HEK293 (cell line): ENCODE measurements at regions not wholly inside any gene's neighbourhood (a gene's known extent, or its start where the extent isn't known, plus 50 kb on each side); places are given as distances from the start of the nearest gene placed in this dataset.

Experiments
- CTCF ChIA-PET: fragments of 350-600 bp; formaldehyde crosslinking; extraction: SDS; loops from one replicate; lab custom pipeline; 2021; ENCODE audit warnings: antibody characterized with exemption; lab: Yijun Ruan, JAX
- POLR2A ChIA-PET: fragments of 300-600 bp; formaldehyde crosslinking; extraction: SDS; loops from one replicate; lab custom pipeline; 2020; ENCODE audit warnings: antibody characterized with exemption, inconsistent platforms; lab: Yijun Ruan, JAX
- H3K27ac ChIP-seq: fragments of 200-500 bp; sonication (Bioruptor generic); 2 replicates; pipeline ENCODE4 v1.5.1; 2014; ENCODE audit warnings: low read depth, low read length, control low read depth, inconsistent platforms; ENCODE audit errors: extremely low read depth
- H3K36me3 ChIP-seq, 2 experiments: fragments of 200-500 bp in 1 of 2; sonication (Bioruptor generic) in 1 of 2; 1 replicate in 1 of 2; 2 replicates in 1 of 2; pipeline ENCODE4 v1.5.1; 2014 to 2017; ENCODE audit warnings: inconsistent platforms in 2 of 2, low read length in 2 of 2; ENCODE audit not compliant: control insufficient read depth in 2 of 2, insufficient read depth in 1 of 2
- H3K4me1 ChIP-seq: fragments of 200-500 bp; sonication (Bioruptor generic); 2 replicates; pipeline ENCODE4 v1.5.1; 2014; ENCODE audit warnings: mild to moderate bottlenecking, low read length, inconsistent platforms; ENCODE audit not compliant: control insufficient read depth, insufficient read depth
- H3K4me3 ChIP-seq: 2 replicates; pipeline ENCODE4 v1.5.1; 2011; ENCODE audit warnings: low read depth, mild to moderate bottlenecking, control low read depth, low read length, moderate library complexity
- H3K9me3 ChIP-seq: fragments of 200-500 bp; sonication (Bioruptor generic); 2 replicates; pipeline ENCODE4 v1.5.1; 2014; ENCODE audit warnings: low read depth, low read length, inconsistent platforms; ENCODE audit not compliant: control insufficient read depth, insufficient read depth
- CTCF ChIP-seq: fragments of 450-650 bp; formaldehyde crosslinking; IDR thresholded peaks from 2 replicates; pipeline ENCODE4 v1.5.1; 2016; ENCODE audit warnings: missing biosample characterization, missing genetic modification characterization
- ELK4 ChIP-seq: IDR thresholded peaks from 2 replicates; pipeline ENCODE4 v1.6.1; 2011; ENCODE audit warnings: mild to moderate bottlenecking, low read depth, low read length, borderline replicate concordance
- GLIS1 ChIP-seq: fragments of 450-650 bp; formaldehyde crosslinking; IDR thresholded peaks from 2 replicates; pipeline ENCODE4 v1.5.1; 2016; ENCODE audit warnings: missing biosample characterization, missing genetic modification characterization
- MEIS1 ChIP-seq: sonication (generic); formaldehyde crosslinking; IDR thresholded peaks from 2 replicates; pipeline ENCODE4 v1.8.1; 2022; ENCODE audit warnings: missing genetic modification reagents, mild to moderate bottlenecking, borderline replicate concordance
- SCRT2 ChIP-seq: fragments of 450-650 bp; formaldehyde crosslinking; IDR thresholded peaks from 2 replicates; pipeline ENCODE4 v1.5.1; 2016; ENCODE audit warnings: missing biosample characterization, missing genetic modification characterization
- SETDB1 ChIP-seq: IDR thresholded peaks from one replicate; pipeline ENCODE4 v1.6.1; 2017; ENCODE audit warnings: mild to moderate bottlenecking, low read length, moderate library complexity, mixed read lengths; ENCODE audit not compliant: insufficient read length
- ZBTB11 ChIP-seq: fragments of 450-650 bp; formaldehyde crosslinking; conservative IDR thresholded peaks from 2 replicates; pipeline ENCODE4 v1.5.1; 2016; ENCODE audit warnings: low read depth, missing biosample characterization, missing genetic modification characterization
- ZBTB17 ChIP-seq: fragments of 450-650 bp; formaldehyde crosslinking; IDR thresholded peaks from 2 replicates; pipeline ENCODE4 v1.5.1; 2016; ENCODE audit warnings: missing biosample characterization, missing genetic modification characterization
- ZBTB26 ChIP-seq: fragments of 450-650 bp; formaldehyde crosslinking; optimal IDR thresholded peaks from 2 replicates; pipeline ENCODE3; 2016; ENCODE audit warnings: missing biosample characterization, mild to moderate bottlenecking, missing genetic modification characterization
- ZFP69B ChIP-seq: fragments of 450-650 bp; formaldehyde crosslinking; IDR thresholded peaks from 2 replicates; pipeline ENCODE4 v1.5.1; 2016; ENCODE audit warnings: missing biosample characterization, missing genetic modification characterization
- ZNF146 ChIP-seq: fragments of 450-650 bp; formaldehyde crosslinking; IDR thresholded peaks from 2 replicates; pipeline ENCODE4 v1.5.1; 2016; ENCODE audit warnings: missing biosample characterization, missing genetic modification characterization
- ZNF19 ChIP-seq: fragments of 450-650 bp; formaldehyde crosslinking; IDR thresholded peaks from 2 replicates; pipeline ENCODE4; 2016; ENCODE audit warnings: missing biosample characterization, missing genetic modification characterization, low read depth
- ZNF223 ChIP-seq: fragments of 450-650 bp; formaldehyde crosslinking; IDR thresholded peaks from 2 replicates; pipeline ENCODE4 v1.5.1; 2016; ENCODE audit warnings: missing biosample characterization, missing genetic modification characterization
- ZNF26 ChIP-seq: fragments of 450-650 bp; formaldehyde crosslinking; IDR thresholded peaks from 2 replicates; pipeline ENCODE4 v1.5.1; 2016; ENCODE audit warnings: missing biosample characterization, missing genetic modification characterization
- ZNF292 ChIP-seq: fragments of 450-650 bp; formaldehyde crosslinking; IDR thresholded peaks from 2 replicates; pipeline ENCODE4 v1.5.1; 2016; ENCODE audit warnings: low read depth, missing biosample characterization, missing genetic modification characterization, borderline replicate concordance
- ZNF311 ChIP-seq: fragments of 450-650 bp; formaldehyde crosslinking; IDR thresholded peaks from 2 replicates; pipeline ENCODE4 v1.5.1; 2017; ENCODE audit warnings: missing biosample characterization, missing genetic modification characterization, borderline replicate concordance
- ZNF514 ChIP-seq: fragments of 450-650 bp; formaldehyde crosslinking; IDR thresholded peaks from 2 replicates; pipeline ENCODE4 v1.5.1; 2016; ENCODE audit warnings: missing biosample characterization, missing genetic modification characterization
- ZNF521 ChIP-seq: fragments of 450-650 bp; formaldehyde crosslinking; IDR thresholded peaks from 2 replicates; pipeline ENCODE4 v1.5.1; 2017; ENCODE audit warnings: missing biosample characterization, mild to moderate bottlenecking, missing genetic modification characterization
- ZNF670 ChIP-seq: fragments of 450-650 bp; formaldehyde crosslinking; IDR thresholded peaks from 2 replicates; pipeline ENCODE4 v1.5.1; 2016; ENCODE audit warnings: missing biosample characterization, missing genetic modification characterization, low read depth
- ZNF677 ChIP-seq: fragments of 450-650 bp; IDR thresholded peaks from 2 replicates; pipeline ENCODE4 v1.5.0; 2018; ENCODE audit warnings: missing biosample characterization, mild to moderate bottlenecking, missing genetic modification characterization, moderate library complexity
- ZNF692 ChIP-seq: fragments of 450-650 bp; formaldehyde crosslinking; IDR thresholded peaks from 2 replicates; pipeline ENCODE4 v1.5.1; 2016; ENCODE audit warnings: missing biosample characterization, missing genetic modification characterization
- ZSCAN16 ChIP-seq: fragments of 450-650 bp; formaldehyde crosslinking; IDR thresholded peaks from 2 replicates; pipeline ENCODE4 v1.5.1; 2016; ENCODE audit warnings: missing biosample characterization, missing genetic modification characterization

GRCh38 chr16:27617665-27618064 lies 67.7 kb downstream of the KATNIP start:
- CTCF ChIA-PET: no interaction called here
- H3K9me3 ChIP-seq: no peaks in the 10 kb centered on the region
- H3K36me3 ChIP-seq: no peaks in the 10 kb centered on the region
- no peak overlapping the region for H3K27ac ChIP-seq
- no peak overlapping the region for H3K4me3 ChIP-seq
- POLR2A ChIA-PET: no interaction called here
- TF ChIP-seq ZNF677 (tag by site-specific recombination): no peak
- no peak for TF ChIP-seq SCRT2 (tag by site-specific recombination)
- TF ChIP-seq ZNF292 (tag by site-specific recombination): no peak
- TF ChIP-seq ZSCAN16 (tag by site-specific recombination): no peak
- TF ChIP-seq ZNF514: no peak
- TF ChIP-seq ZNF670: no peak
- no peak for TF ChIP-seq ZBTB17 (tag by site-specific recombination)
- TF ChIP-seq ZBTB26 (tag by site-specific recombination): no peak
- no peak for TF ChIP-seq ZNF146
- TF ChIP-seq SETDB1: no peak
- no peak for TF ChIP-seq ZNF311 (tag by site-specific recombination)
- no peak for TF ChIP-seq MEIS1 (CRISPR knock-in tag)
- no peak for TF ChIP-seq ZNF223
- no peak for TF ChIP-seq CTCF (tag by site-specific recombination)
- peaks cover 7% of the 10 kb centered on the region; the same call in 1 of the 2 replicates for H3K4me1 ChIP-seq

- no peak overlapping the region for H3K4me3 ChIP-seq
- ChIA-PET POLR2A (no interaction called here), CTCF (no interaction called here)
- TF ChIP-seq ZNF692 (no peak), ZBTB11 (tag by site-specific recombination) (no peak), ZFP69B (tag by site-specific recombination) (no peak), ZNF19 (tag by site-specific recombination) (no peak), ZNF521 (no peak), ELK4 (no peak), ZNF26 (tag by site-specific recombination) (no peak), GLIS1 (tag by site-specific recombination) (no peak)
Measured at GRCh38 chr16:27618165-27618564, 68.2 kb downstream of the KATNIP start.

More at GRCh38 chr16:27618165-27618564, 68.2 kb downstream of the KATNIP start:
- Histone ChIP-seq H3K36me3 (no peaks in the 10 kb centered on the region), H3K9me3 (no peaks in the 10 kb centered on the region), H3K27ac (no peak overlapping the region), H3K4me1 (peaks cover 7% of the 10 kb centered on the region; the same call in 1 of the 2 replicates)
